ENCODE measurements at regions not wholly inside any gene's neighbourhood (a gene's known extent, or its start where the extent isn't known, plus 50 kb on each side); places are given as distances from the start of the nearest gene placed in this dataset.
"Not testable (repeated sequence)": the region's sequence is repeated elsewhere in the genome, so short reads cannot be mapped to it uniquely, and the experiment has no call there.

DNA sequence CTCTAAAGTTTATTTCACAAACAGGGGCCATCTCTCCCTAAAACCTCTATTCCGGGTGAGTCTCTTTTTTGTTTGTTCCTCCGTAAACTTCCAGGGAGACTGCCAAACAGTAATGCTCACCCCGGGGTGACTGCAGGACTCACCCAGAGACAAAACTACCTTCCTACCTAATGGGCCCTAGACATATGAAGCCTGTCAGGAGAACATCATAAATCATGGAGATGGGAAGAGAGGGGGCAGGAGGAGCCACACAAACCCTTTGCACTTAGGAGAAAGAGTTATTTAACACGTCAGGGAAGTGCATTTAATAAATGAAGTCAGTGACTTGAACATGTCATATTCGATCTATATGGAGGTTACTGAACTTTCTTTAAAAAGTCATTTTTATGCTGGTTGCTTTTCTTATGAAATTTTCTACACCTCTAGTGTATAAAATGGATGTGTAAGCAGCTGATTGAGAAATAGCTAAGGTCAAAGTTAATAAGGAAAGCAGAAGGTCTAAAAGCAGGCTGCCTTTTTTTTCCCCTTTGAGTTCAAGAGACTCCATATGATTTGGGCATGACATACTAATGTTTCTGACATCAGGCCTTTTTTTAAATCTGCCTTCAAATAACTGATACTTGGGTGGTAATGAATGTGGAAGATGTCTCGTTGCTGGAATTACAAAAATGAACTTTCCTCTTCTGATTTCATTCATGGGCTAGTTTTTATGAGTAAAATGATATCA lies 286.9 kb upstream of the USP25 start:
- no peak for DNase-seq
- intact Hi-C loops (cut with micrococcal nuclease): no loop called here
- H3K27ac Mint-ChIP-seq: no peak overlapping the region
- H3K9me3 Mint-ChIP-seq: peaks cover 3% of the 10 kb centered on the region
- H3K36me3 Mint-ChIP-seq: no peaks in the 10 kb centered on the region
- POLR2A ChIA-PET: no interaction called here
- H3K4me1 Mint-ChIP-seq (ENCODE audit: low read depth): peaks cover 10% of the 10 kb centered on the region
- no peaks in the 10 kb centered on the region for H3K27me3 Mint-ChIP-seq
- no peak overlapping the region for H3K4me3 Mint-ChIP-seq
- CTCF ChIA-PET: no interaction called here

DNA sequence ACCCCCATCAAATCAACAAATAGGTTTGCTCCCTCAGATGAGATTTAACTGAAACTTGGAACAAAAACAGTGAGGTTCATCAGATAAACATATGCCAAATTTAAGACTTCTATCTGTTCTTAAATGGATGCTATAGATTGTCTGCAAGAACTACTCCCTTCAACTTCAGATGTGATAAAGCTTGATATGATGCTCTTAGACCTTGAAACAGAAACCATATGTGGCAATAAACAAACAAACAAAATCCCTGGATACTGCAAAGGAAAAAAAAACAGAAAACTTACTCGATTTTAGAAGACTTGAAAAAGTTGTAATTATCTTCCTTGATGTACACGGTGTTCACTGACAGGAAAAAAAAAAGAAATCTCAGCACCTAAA lies 286.1 kb upstream of the USP25 start:
- CTCF ChIA-PET: no interaction called here
- no peaks in the 10 kb centered on the region for H3K27me3 Mint-ChIP-seq
- intact Hi-C loops (cut with micrococcal nuclease): no loop called here
- no peak for DNase-seq
- no peak overlapping the region for H3K27ac Mint-ChIP-seq
- H3K36me3 Mint-ChIP-seq: peaks cover 2% of the 10 kb centered on the region
- no peak overlapping the region for H3K4me3 Mint-ChIP-seq
- H3K4me1 Mint-ChIP-seq (ENCODE audit: low read depth): peaks cover 5% of the 10 kb centered on the region
- POLR2A ChIA-PET: no interaction called here
- H3K9me3 Mint-ChIP-seq: peaks cover 8% of the 10 kb centered on the region

DNA sequence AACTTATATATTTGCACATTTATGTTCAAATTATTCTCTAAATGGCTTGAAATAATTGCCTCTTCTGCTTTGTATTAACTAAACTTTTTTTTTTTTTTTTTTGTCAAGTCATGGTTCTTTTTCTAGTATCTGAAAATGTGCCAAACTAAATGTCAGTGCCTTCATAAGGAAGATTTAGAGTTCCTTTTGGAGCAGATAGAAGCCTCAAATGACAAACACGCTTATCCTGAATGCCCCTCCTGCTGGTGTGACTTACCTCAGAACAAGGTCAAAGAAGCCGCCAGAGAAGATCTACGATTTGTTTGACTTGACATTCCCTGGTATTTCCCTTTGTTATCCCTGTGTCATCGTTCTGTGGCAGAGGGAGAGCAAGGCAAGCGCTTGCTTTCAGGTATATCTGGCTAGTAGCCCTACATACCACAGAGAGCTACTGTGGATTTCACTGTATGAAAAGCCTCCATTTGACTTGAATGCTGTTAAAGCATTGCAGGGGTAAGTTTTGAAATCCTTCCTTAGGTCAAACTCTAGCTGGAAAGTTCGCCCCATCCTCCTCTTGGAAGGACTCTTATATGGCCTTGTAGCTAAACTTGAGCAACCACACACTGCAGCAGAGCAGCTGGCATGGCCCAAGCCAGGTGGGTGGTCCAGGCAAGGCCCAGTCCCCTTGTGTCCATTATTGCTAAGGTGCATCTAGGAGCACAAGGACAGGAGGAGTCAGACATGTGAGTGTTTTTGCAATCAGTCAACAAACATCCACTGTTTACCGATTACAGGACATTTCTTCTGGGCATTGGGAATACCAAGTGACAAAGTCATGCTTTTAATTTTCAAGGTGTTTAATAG lies 285.4 kb upstream of the USP25 start:
- Mint-ChIP-seq H3K9me3 (peaks cover 14% of the 10 kb centered on the region), H3K36me3 (peaks cover 2% of the 10 kb centered on the region), H3K27me3 (no peaks in the 10 kb centered on the region), H3K4me3 (no peak overlapping the region), H3K4me1 (ENCODE audit: low read depth) (peaks cover 4% of the 10 kb centered on the region), H3K27ac (no peak overlapping the region)
- CTCF ChIA-PET: no interaction called here
- POLR2A ChIA-PET: no interaction called here
- intact Hi-C loops (cut with micrococcal nuclease): no loop called here
- no peak for DNase-seq

DNA sequence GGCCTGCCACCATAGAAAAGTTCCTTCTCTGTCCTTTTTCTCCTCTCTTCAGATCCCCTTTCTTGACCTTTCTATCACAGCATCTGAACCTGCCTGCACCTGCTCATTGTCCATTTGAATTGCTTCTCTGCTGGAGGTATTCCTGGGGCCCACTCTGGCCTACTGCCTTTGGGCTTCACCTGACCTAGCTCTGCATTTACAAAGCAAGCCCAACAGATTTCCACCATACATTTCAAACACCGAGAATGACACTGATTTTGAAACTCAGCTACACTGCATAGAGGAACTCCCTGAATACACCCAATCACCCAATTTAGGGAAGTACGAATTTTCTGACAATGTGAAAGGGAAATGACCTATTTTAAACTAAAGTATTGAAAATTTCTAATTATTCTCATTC lies 284.5 kb upstream of the USP25 start:
- no peaks in the 10 kb centered on the region for H3K27me3 Mint-ChIP-seq
- POLR2A ChIA-PET: no interaction called here
- peaks cover 4% of the 10 kb centered on the region for H3K4me1 Mint-ChIP-seq (ENCODE audit: low read depth)
- H3K9me3 Mint-ChIP-seq: peaks cover 14% of the 10 kb centered on the region
- no peak for DNase-seq
- H3K36me3 Mint-ChIP-seq: peaks cover 2% of the 10 kb centered on the region
- CTCF ChIA-PET: no interaction called here
- H3K4me3 Mint-ChIP-seq: no peak overlapping the region
- H3K27ac Mint-ChIP-seq: no peak overlapping the region
- intact Hi-C loops (cut with micrococcal nuclease): no loop called here

DNA sequence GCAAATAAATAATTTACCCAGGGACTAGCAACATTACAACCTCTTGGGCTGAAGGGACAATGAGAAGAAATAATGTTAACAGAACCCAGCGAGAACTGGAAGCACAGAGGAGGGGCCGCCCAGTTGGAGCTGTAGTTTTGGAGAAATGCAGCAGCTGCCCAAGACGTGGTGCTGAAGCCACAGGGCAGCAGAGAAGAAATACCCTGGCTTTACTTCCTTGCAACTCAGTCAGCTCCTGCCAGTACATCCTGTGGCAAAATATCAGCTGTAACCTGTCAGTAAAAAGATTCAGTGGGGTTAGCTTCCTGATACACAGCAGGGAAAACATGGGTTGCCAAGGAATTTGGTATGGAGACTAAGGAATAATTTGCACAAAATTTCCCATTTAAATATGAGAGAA lies 283.6 kb upstream of the USP25 start:
- ChIA-PET POLR2A (no interaction called here), CTCF (no interaction called here)
- no peak overlapping the region for H3K27ac Mint-ChIP-seq
- peaks cover 14% of the 10 kb centered on the region for H3K9me3 Mint-ChIP-seq
- intact Hi-C loops (cut with micrococcal nuclease): no loop called here
- no peaks in the 10 kb centered on the region for H3K27me3 Mint-ChIP-seq
- H3K4me3 Mint-ChIP-seq: no peak overlapping the region
- no peak for DNase-seq
- H3K36me3 Mint-ChIP-seq: peaks cover 2% of the 10 kb centered on the region
- no peaks in the 10 kb centered on the region for H3K4me1 Mint-ChIP-seq (ENCODE audit: low read depth)

DNA sequence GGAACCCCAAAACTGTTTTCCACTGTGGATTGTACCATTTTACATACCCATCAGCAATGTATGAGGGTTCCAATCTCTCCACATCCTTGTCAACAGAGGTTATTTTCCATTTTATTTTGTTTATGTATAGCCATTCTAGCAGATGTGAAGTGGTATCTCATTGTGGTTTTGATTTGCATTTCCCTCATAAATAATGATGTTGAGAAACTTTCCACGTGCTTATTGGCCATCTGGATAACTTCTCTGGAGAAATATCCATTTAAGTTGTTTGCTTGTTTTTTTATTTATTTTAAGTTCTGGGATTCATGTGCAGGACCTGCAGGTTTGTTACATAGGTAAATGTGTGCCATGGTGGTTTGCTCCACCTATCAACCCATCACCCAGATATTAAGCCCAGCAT lies 280.2 kb upstream of the USP25 start:
- Mint-ChIP-seq H3K27me3 (no peaks in the 10 kb centered on the region), H3K9me3 (peaks cover 14% of the 10 kb centered on the region), H3K4me1 (ENCODE audit: low read depth) (no peaks in the 10 kb centered on the region), H3K4me3 (no peak overlapping the region), H3K27ac (no peak overlapping the region), H3K36me3 (peaks cover 2% of the 10 kb centered on the region)
- ChIA-PET POLR2A (no interaction called here), CTCF (interaction anchor here (0.6 kb wide), 1 partner anchor 684 kb away, joined by 3 read pairs; no protein-coding TSS in a partner anchor)
- intact Hi-C loops (cut with micrococcal nuclease): no loop called here
- no peak for DNase-seq

DNA sequence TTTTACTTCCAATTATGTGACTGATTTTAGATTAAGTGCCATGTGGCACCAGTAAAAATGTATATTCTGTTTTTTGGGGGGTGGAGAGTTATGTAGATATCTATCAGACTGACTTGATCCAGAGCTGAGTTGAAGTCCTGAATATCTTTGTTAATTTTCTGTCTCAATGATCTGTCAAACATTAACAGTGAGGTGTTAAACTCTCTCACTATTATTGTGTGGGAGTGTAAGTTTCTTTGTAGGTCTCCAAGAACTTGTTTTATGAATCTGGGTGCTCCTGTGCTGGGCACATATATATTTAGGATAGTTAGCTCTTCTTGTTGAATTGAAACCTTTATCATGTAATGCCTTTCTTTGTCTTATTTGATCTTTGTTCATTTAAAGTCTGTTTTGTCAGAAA lies 276.5 kb upstream of the USP25 start:
- H3K27me3 Mint-ChIP-seq: no peaks in the 10 kb centered on the region
- DNase-seq: no peak
- no peak overlapping the region for H3K27ac Mint-ChIP-seq
- intact Hi-C loops (cut with micrococcal nuclease): no loop called here
- H3K36me3 Mint-ChIP-seq: peaks cover under 1% of the 10 kb centered on the region
- H3K4me1 Mint-ChIP-seq (ENCODE audit: low read depth): no peaks in the 10 kb centered on the region
- ChIA-PET POLR2A (no interaction called here), CTCF (no interaction called here)
- peaks cover 10% of the 10 kb centered on the region for H3K9me3 Mint-ChIP-seq
- H3K4me3 Mint-ChIP-seq: no peak overlapping the region

DNA sequence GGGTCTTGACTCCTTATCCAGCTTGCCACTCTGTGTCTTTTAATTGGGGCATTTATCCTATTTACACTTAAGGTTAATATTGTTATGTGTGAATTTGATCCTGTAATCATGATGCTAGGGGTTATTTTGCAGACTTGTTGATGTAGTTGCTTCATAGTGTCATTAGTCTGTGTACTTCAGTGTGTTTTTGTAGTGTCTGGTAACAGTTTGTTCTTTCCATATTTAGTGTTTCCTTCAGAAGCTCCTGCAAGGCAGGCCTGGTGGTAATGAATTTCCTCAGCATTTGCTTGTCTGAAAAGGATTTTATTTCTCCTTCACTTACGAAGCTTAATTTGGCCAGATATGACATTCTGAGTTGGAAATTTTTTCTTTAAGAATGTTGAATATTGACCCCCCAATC lies 276.0 kb upstream of the USP25 start:
- H3K4me1 Mint-ChIP-seq (ENCODE audit: low read depth); H3K36me3 Mint-ChIP-seq; H3K4me3 Mint-ChIP-seq; H3K27me3 Mint-ChIP-seq; POLR2A ChIA-PET; H3K9me3 Mint-ChIP-seq; DNase-seq; intact Hi-C loops (cut with micrococcal nuclease); H3K27ac Mint-ChIP-seq: not testable (repeated sequence)
- CTCF ChIA-PET: interaction anchor here (1.0 kb wide), 1 partner anchor 19 kb away, joined by 3 read pairs; no protein-coding TSS in a partner anchor

DNA sequence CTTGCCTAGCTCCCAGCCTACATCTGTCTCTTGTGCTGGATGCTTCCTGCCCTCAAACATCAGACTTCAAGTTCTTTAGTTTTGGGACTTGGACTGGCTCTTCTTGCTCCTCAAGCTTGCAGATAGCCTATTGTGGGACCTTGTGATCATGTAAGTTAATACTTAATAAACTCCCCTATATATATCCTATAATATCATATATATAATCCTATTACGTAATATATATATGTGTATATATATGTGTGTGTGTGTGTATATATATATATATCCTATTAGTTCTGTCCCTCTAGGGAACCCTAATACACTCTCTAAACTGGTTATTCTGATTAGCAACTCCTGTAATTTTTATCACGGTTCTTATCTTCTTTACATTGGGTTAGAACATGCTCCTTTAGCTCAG lies 274.9 kb upstream of the USP25 start:
- H3K4me1 Mint-ChIP-seq (ENCODE audit: low read depth); POLR2A ChIA-PET; H3K4me3 Mint-ChIP-seq; intact Hi-C loops (cut with micrococcal nuclease); H3K27me3 Mint-ChIP-seq; H3K9me3 Mint-ChIP-seq; DNase-seq; H3K27ac Mint-ChIP-seq; H3K36me3 Mint-ChIP-seq; CTCF ChIA-PET: not testable (repeated sequence)

DNA sequence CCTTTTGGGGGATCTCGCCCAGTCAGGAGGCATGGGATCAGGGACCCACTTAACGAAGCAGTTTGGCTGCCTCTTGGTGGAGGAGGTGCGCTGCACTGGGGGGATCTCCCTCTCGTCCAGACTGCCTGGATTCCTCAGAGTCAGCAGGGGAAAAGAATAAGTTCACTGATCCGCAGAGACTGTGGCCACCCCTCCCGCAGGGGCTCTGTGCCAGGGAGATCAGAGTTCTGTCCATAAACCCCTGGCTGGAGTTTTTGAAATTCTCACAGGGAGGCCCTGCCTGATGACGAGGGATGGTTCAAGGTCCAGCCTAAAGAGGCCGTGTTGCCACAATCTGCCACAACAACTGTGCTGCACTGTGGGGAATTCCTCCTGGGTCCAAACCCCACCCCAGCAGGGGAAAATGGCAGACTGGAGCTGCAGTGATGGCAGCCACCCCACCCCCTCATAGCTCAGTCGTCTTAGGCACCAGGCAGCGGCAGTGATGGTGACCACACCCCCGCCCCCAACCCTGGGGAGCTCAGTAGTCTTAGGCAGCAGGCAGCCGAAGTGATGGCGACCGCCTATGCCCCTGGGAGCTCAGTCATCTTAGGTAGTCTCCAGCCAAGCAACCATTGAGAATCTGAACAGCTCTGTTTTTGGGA lies 273.8 kb upstream of the USP25 start:
- intact Hi-C loops (cut with micrococcal nuclease): no loop called here
- H3K27ac Mint-ChIP-seq: no peak overlapping the region
- H3K9me3 Mint-ChIP-seq: no peaks in the 10 kb centered on the region
- ChIA-PET POLR2A (no interaction called here), CTCF (no interaction called here)
- peaks cover 4% of the 10 kb centered on the region for H3K27me3 Mint-ChIP-seq
- H3K36me3 Mint-ChIP-seq: no peaks in the 10 kb centered on the region
- H3K4me1 Mint-ChIP-seq (ENCODE audit: low read depth): no peaks in the 10 kb centered on the region
- DNase-seq: no peak
- H3K4me3 Mint-ChIP-seq: no peak overlapping the region

DNA sequence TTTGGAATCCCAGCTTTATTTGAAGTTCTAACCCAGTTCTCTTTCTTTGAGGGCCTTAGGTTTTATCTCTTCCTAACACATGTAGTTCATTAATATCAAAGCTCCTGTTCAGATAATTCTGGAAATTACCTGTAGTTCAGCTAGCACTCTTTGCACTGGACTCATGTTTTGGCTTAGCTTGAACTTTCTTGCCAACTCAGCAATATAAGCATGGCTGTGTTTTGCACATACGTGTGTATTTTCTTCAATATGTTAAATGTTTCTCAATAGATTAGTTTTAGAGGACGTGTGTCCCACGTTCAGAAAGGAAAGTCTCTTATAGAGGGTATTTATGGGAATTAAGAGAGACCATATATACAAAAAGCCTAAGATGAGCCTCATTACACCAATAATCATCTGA lies 271.8 kb upstream of the USP25 start:
- no peak for DNase-seq
- CTCF ChIA-PET: no interaction called here
- intact Hi-C loops (cut with micrococcal nuclease): no loop called here
- H3K9me3 Mint-ChIP-seq: no peaks in the 10 kb centered on the region
- H3K4me1 Mint-ChIP-seq (ENCODE audit: low read depth): no peaks in the 10 kb centered on the region
- peaks cover 10% of the 10 kb centered on the region for H3K27me3 Mint-ChIP-seq
- no peaks in the 10 kb centered on the region for H3K36me3 Mint-ChIP-seq
- no peak overlapping the region for H3K4me3 Mint-ChIP-seq
- no peak overlapping the region for H3K27ac Mint-ChIP-seq
- POLR2A ChIA-PET: no interaction called here

DNA sequence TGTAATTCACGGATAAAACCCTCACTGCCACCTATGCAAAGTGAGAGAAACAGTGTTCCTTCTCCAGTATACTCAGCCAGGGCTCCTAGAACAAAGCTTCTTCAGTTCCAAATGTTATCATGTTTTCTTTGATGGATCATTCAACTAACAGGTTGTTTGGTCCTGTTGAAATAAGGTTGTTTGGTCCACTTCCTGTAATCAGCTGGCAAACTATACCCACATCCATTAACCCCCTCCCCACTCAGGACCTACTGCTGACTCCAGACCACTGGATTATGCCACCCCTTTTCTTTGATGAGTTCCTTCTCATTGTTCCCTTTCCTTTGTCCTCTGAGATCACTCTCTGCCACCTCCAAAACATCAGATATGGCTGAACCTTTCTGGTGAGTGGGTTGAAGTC lies 267.7 kb upstream of the USP25 start:
- intact Hi-C loops (cut with micrococcal nuclease): no loop called here
- no peak overlapping the region for H3K4me3 Mint-ChIP-seq
- no peak for DNase-seq
- ChIA-PET POLR2A (no interaction called here), CTCF (no interaction called here)
- no peaks in the 10 kb centered on the region for H3K4me1 Mint-ChIP-seq (ENCODE audit: low read depth)
- H3K9me3 Mint-ChIP-seq: no peaks in the 10 kb centered on the region
- H3K36me3 Mint-ChIP-seq: no peaks in the 10 kb centered on the region
- no peak overlapping the region for H3K27ac Mint-ChIP-seq
- peaks cover 11% of the 10 kb centered on the region for H3K27me3 Mint-ChIP-seq

DNA sequence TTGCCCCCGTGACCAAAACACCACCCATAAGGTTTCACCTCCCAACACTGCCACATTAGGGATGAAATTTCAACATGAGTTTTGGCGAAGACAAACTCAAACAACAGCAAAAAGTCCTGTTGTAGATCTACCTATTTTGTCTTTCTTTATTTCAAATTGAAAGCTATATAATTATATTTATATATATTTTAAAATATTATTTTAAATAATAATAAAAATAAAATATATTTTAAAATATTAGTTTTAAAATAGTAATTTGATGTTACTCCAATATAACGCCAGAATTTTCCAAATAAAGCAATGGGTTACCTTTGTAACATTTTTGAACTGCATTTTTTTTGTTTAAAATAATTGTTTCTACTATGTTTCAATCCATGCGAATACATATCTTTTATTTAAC lies 263.5 kb upstream of the USP25 start:
- POLR2A ChIA-PET: no interaction called here
- CTCF ChIA-PET: no interaction called here
- no peaks in the 10 kb centered on the region for H3K36me3 Mint-ChIP-seq
- no peaks in the 10 kb centered on the region for H3K4me1 Mint-ChIP-seq (ENCODE audit: low read depth)
- no peaks in the 10 kb centered on the region for H3K9me3 Mint-ChIP-seq
- intact Hi-C loops (cut with micrococcal nuclease): no loop called here
- H3K27ac Mint-ChIP-seq: no peak overlapping the region
- peaks cover 7% of the 10 kb centered on the region for H3K27me3 Mint-ChIP-seq
- H3K4me3 Mint-ChIP-seq: no peak overlapping the region
- DNase-seq: no peak

Measured in activated CD4-positive, alpha-beta memory T cell treated with anti-CD3 and anti-CD28 coated beads for 36 hours (primary cell).